AG09309 (cell line): ENCODE measurements at regions not wholly inside any gene's neighbourhood (a gene's known extent, or its start where the extent isn't known, plus 50 kb on each side); places are given as distances from the start of the nearest gene placed in this dataset.

Source experiments
- DNase-seq: peaks from one replicate; pipeline ENCODE4 v3.0.0-alpha.2; 2010; ENCODE audit warnings: low read depth
- H3K4me3 ChIP-seq: 2 replicates; pipeline ENCODE4 v1.5.1; 2011; ENCODE audit warnings: mild to moderate bottlenecking, low read depth, low read length, moderate library complexity; ENCODE audit not compliant: control insufficient read depth
- TF ChIP-seq, protein P1 (sequence below): IDR thresholded peaks from 2 replicates; pipeline ENCODE4 v1.5.1; 2011; ENCODE audit warnings: mild to moderate bottlenecking, low read depth, low read length, inconsistent platforms; ENCODE audit not compliant: insufficient read depth, control insufficient read depth; ENCODE audit errors: missing control alignments

DNA sequence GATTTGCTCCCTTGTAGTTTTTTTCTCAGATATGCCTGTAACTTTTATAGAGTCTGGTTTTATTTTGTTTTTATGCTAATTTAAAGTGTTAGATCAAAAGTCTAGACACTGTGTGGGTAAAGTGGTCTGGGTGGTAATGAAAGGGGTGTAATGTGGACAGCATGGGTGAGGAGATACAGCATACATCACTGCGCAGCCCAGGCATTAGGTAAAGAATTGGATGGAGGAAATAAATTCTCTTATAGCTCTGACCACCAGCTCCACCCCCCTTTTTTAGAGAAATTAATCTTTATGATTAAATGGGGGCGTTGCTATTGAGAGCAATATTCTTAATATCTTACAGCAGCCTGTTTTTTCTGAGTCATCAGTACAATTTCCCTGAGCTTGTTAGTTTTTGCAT is 163.9 kb upstream of the IGFBP7 start:
- DNase-seq = no peak
- TF ChIP-seq, protein P1, sequence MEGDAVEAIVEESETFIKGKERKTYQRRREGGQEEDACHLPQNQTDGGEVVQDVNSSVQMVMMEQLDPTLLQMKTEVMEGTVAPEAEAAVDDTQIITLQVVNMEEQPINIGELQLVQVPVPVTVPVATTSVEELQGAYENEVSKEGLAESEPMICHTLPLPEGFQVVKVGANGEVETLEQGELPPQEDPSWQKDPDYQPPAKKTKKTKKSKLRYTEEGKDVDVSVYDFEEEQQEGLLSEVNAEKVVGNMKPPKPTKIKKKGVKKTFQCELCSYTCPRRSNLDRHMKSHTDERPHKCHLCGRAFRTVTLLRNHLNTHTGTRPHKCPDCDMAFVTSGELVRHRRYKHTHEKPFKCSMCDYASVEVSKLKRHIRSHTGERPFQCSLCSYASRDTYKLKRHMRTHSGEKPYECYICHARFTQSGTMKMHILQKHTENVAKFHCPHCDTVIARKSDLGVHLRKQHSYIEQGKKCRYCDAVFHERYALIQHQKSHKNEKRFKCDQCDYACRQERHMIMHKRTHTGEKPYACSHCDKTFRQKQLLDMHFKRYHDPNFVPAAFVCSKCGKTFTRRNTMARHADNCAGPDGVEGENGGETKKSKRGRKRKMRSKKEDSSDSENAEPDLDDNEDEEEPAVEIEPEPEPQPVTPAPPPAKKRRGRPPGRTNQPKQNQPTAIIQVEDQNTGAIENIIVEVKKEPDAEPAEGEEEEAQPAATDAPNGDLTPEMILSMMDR = no peak
- no peak overlapping the region for H3K4me3 ChIP-seq

DNA sequence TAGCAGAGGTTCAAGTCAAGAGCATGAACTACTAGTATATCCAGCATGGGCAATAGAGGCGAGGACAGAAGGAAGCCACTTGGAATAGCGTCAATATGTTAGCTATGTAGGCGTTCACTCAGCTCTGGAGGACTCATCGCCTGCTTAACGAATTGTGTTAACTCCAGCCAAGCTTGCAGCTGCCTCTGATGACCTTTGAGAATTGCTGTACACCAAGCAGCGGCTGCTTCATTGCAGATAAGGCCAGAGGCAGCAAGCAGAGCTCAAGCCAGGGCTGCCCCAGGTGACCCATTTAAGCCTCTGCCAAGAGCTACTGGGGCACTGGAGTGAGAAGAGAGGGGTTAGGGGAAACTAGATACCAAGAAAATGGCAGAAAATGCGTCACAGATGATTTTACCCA is 160.2 kb upstream of the IGFBP7 start:
- H3K4me3 ChIP-seq = no peak overlapping the region
- no peak for DNase-seq
- TF ChIP-seq, protein P1 = no peak

DNA sequence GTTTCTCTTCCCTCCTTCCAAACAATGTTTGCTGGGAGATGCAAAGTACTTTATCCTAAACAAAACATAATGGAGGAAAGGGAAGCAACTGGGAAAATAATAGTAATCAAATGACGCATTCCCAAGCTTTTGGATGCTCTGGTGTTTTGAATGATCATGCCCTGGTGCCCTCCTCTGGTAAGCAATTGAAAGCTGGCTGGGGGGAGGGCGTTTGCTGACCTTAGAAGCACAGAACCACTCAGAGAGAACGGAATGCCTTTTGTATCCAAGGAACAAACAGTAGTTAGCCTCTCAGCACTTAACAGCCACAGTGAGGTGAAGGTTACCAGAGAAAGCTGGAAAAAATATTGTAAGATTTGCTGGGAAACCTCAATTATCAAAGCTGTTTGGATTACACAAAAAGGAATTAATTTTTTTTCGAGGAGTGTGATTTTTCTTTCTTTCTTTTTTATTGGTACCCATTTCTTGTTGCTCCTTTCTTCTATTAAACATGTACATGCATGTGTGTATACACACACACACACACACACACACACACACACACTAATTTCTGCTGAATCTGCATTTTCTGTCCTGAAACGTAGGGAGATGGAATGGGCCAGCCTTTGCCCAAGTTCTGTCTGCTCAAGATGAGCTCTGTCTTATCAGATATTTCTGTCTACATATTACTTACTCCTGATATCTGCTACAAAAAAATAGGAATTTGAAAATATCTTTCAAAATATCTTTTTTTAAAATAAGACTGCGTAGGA is 155.8 kb upstream of the IGFBP7 start:
- TF ChIP-seq, protein P1 = no peak
- no peak overlapping the region for H3K4me3 ChIP-seq
- DNase-seq = no peak

DNA sequence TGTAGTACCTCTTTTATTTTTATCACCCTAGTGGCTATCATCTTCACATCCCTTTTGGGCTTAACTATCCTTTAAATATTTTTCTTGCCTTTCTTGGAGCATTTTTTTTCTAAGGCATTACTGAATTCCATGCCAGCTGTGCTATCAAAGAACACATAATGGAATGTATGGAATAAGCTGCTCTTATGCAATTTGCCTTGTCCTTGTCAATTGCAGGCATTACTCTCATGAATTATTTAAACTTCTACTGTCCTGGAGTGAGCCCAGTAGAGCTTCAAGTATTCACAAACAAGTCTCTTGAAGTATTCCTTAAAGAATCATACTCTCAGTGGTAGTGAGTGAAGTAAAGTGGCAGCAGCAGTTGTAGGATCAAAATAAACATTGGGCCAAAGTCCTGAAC is 144.6 kb upstream of the IGFBP7 start:
- no peak for DNase-seq
- TF ChIP-seq, protein P1 = no peak
- no peak overlapping the region for H3K4me3 ChIP-seq

DNA sequence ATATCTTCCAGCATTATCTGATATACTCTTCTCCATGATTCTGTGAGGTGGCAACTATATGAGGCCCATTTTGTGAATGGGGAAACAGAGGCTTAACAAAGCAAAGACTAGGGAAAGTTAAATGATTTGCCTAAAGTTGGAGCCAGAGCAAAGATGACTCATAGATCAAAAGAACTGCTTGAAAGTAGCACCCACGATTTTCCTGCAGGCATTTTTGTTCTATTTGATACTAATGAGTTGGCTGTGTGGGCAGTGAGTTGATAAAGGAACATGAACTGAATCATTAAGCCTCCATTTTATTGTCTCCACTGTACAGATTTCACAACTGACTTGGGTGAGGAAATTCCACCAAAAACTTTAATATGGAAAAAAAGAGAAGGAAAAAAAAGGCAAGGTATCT is 138.9 kb upstream of the IGFBP7 start:
- H3K4me3 ChIP-seq = no peak overlapping the region
- TF ChIP-seq, protein P1 = no peak
- DNase-seq = peak; percentile 62

DNA sequence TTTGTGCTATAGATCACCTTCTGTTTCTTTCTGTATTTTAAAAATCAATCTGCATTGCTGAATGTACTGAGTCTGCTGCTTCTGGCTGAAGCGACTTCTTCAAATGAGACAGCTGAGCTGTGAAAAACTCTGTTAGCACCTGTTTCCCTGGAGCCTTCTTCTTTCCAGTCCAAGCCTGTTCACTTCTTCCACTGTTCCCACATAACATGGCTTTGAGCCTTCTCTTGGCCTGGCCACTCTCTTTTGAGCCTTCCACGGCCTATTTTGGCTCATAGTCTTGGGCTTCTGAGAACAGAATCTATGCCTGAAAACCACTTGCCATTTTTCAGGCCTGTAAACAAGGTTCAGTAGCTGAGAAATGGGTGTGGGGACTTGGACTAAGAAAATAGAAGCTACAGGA is 132.9 kb upstream of the IGFBP7 start:
- H3K4me3 ChIP-seq = no peak overlapping the region
- TF ChIP-seq, protein P1 = no peak
- DNase-seq = no peak
